HL-60 (cell line): ENCODE measurements at regions not wholly inside any gene's neighbourhood (a gene's known extent, or its start where the extent isn't known, plus 50 kb on each side); places are given as distances from the start of the nearest gene placed in this dataset.

ENCODE experiments used
- DNase-seq, 2 experiments: peaks; one replicate each; pipeline ENCODE4 v3.0.0-alpha.2; 2010 to 2020; ENCODE audit warnings: low read depth in 1 of 2, low spot score in 1 of 2
- H3K27ac ChIP-seq: fragments of 250-450 bp; sonication (Bioruptor Pico); replicated peaks from 2 replicates; pipeline ENCODE4 v1.5.1; 2020; ENCODE audit warnings: mild to moderate bottlenecking, moderate library complexity
- H3K27me3 ChIP-seq: fragments of 250-450 bp; sonication (Bioruptor Pico); 2 replicates; pipeline ENCODE4 v1.5.1; 2021; ENCODE audit warnings: mild to moderate bottlenecking, moderate library complexity; ENCODE audit not compliant: insufficient read depth, poor library complexity, severe bottlenecking
- H3K4me3 ChIP-seq: replicated peaks from 2 replicates; pipeline ENCODE4 v1.5.1; 2011; ENCODE audit warnings: mild to moderate bottlenecking, control low read depth, low read length; ENCODE audit not compliant: insufficient read depth
- CTCF ChIP-seq: IDR thresholded peaks from one replicate; pipeline ENCODE4 v1.5.1; 2011; ENCODE audit warnings: low read length, control low read depth, inconsistent platforms; ENCODE audit not compliant: insufficient read depth
- GABPA ChIP-seq: IDR thresholded peaks from 2 replicates; pipeline ENCODE4 v1.6.1; 2012; ENCODE audit warnings: low read depth
- POLR2AphosphoS5 ChIP-seq: IDR thresholded peaks from 2 replicates; pipeline ENCODE4 v1.6.1; 2012; ENCODE audit warnings: low read depth
- REST ChIP-seq: IDR thresholded peaks from 2 replicates; pipeline ENCODE4 v1.6.1; 2012; ENCODE audit warnings: low read depth; ENCODE audit not compliant: insufficient replicate concordance
- SPI1 ChIP-seq: IDR thresholded peaks from 2 replicates; pipeline ENCODE4 v1.6.1; 2012; ENCODE audit warnings: low read depth, mild to moderate bottlenecking, borderline replicate concordance

- H3K27ac ChIP-seq, result no peak overlapping the region
- no peak overlapping the region for H3K4me3 ChIP-seq
- no peak for DNase-seq
- TF ChIP-seq POLR2AphosphoS5 (no peak), CTCF (no peak), GABPA (no peak), SPI1 (no peak)
- H3K27me3 ChIP-seq, result no peaks in the 10 kb centered on the region
Observed at GRCh38 chr7:113207931-113208330, 89.6 kb upstream of the SMIM30 start.

- Histone ChIP-seq H3K4me3 (no peak overlapping the region), H3K27ac (no peak overlapping the region), H3K27me3 (no peaks in the 10 kb centered on the region)
- TF ChIP-seq CTCF (no peak), GABPA (no peak), REST (no peak), POLR2AphosphoS5 (no peak), SPI1 (no peak)
- DNase-seq, result no peak
Observed at GRCh38 chr7:113207441-113207840, 89.1 kb upstream of the SMIM30 start.

- no peak for DNase-seq
- Histone ChIP-seq H3K27ac (no peak overlapping the region), H3K27me3 (no peaks in the 10 kb centered on the region), H3K4me3 (no peak overlapping the region)
- no peak for TF ChIP-seq POLR2AphosphoS5
- no peak for TF ChIP-seq SPI1
- TF ChIP-seq GABPA, result no peak
- no peak for TF ChIP-seq REST
- no peak for TF ChIP-seq CTCF
Observed at GRCh38 chr7:113204415-113204814, 86.1 kb upstream of the SMIM30 start.

- no peaks in the 10 kb centered on the region for H3K27me3 ChIP-seq
- TF ChIP-seq REST (no peak), SPI1 (no peak)
- DNase-seq, result no peak
- no peak overlapping the region for H3K4me3 ChIP-seq
- no peak overlapping the region for H3K27ac ChIP-seq
Observed at GRCh38 chr7:113202284-113202683, 83.9 kb upstream of the SMIM30 start.
